ENCODE measurements at regions not wholly inside any gene's neighbourhood (a gene's known extent, or its start where the extent isn't known, plus 50 kb on each side); places are given as distances from the start of the nearest gene placed in this dataset.

GRCh38 chr18:64219517-64219916 is 70.6 kb upstream of the LINC00305 start:
- TF ChIP-seq CTCF (IDR thresholded peaks at IDR 0.05), result no peak
- TF ChIP-seq POLR2AphosphoS5 (IDR thresholded peaks at IDR 0.05), result no peak
